Neuronal stem cell (in vitro differentiated cells): ENCODE measurements at regions not wholly inside any gene's neighbourhood (a gene's known extent, or its start where the extent isn't known, plus 50 kb on each side); places are given as distances from the start of the nearest gene placed in this dataset.
A peak's percentile ranks its signal among the peaks of the same experiment; 100 is the strongest.

Experiments
- DNase-seq: peaks from one replicate; pipeline ENCODE4 v3.0.0-alpha.2; 2013; ENCODE audit warnings: low spot score
- H2AFZ ChIP-seq: one replicate; pipeline ENCODE4 v1.6.1; 2013; ENCODE audit warnings: mild to moderate bottlenecking, low read length, inconsistent platforms
- H2AK5ac ChIP-seq: 2 replicates; pipeline ENCODE4 v1.6.1; 2013; ENCODE audit warnings: low read depth, mild to moderate bottlenecking, inconsistent platforms, low read length, moderate library complexity, mixed read lengths
- H2BK120ac ChIP-seq: 2 replicates; pipeline ENCODE4 v1.6.1; 2013; ENCODE audit warnings: low read depth, mild to moderate bottlenecking, inconsistent platforms, low read length, moderate library complexity, mixed read lengths
- H2BK12ac ChIP-seq: one replicate; pipeline ENCODE4 v1.6.1; 2013; ENCODE audit warnings: low read length, inconsistent platforms
- H2BK15ac ChIP-seq: 2 replicates; pipeline ENCODE4 v1.6.1; 2013; ENCODE audit warnings: mild to moderate bottlenecking, low read length, inconsistent platforms, mixed read lengths
- H2BK5ac ChIP-seq: one replicate; pipeline ENCODE4 v1.6.1; 2013; ENCODE audit warnings: inconsistent platforms, mild to moderate bottlenecking, low read length, moderate library complexity
- H3K14ac ChIP-seq: one replicate; pipeline ENCODE4 v1.6.1; 2013; ENCODE audit warnings: low read length, inconsistent platforms
- H3K18ac ChIP-seq: 2 replicates; pipeline ENCODE4 v1.6.1; 2013; ENCODE audit warnings: low read length, inconsistent platforms
- H3K23ac ChIP-seq: 2 replicates; pipeline ENCODE4 v1.6.1; 2013; ENCODE audit warnings: low read depth, mild to moderate bottlenecking, mixed read lengths, low read length, inconsistent platforms; ENCODE audit not compliant: poor library complexity
- H3K27ac ChIP-seq: replicated peaks from 3 replicates; pipeline ENCODE4 v1.5.1; 2013; ENCODE audit warnings: low read length, inconsistent platforms
- H3K27me3 ChIP-seq, 3 experiments: 2 replicates each; pipeline ENCODE4 v1.6.1; 2013; ENCODE audit warnings: low read length in 3 of 3, mild to moderate bottlenecking in 2 of 3, inconsistent platforms in 1 of 3, low read depth in 1 of 3, mixed read lengths in 1 of 3, moderate library complexity in 1 of 3; ENCODE audit not compliant: control insufficient read depth in 3 of 3, insufficient read depth in 3 of 3
- H3K36me3 ChIP-seq, 2 donors: replicated peaks in 1 of 2; 2 replicates each; pipeline ENCODE4 v1.6.1; 2013; ENCODE audit warnings: low read length in 2 of 2; ENCODE audit not compliant: control insufficient read depth in 2 of 2, insufficient read depth in 2 of 2
- H3K4ac ChIP-seq: 2 replicates; pipeline ENCODE4 v1.6.1; 2013; ENCODE audit warnings: inconsistent platforms, mild to moderate bottlenecking, low read length, moderate library complexity
- H3K4me1 ChIP-seq, 2 donors: 1 replicate in 1 of 2; 2 replicates in 1 of 2; pipeline ENCODE4 v1.6.1; 2013; ENCODE audit warnings: low read length in 2 of 2, low read depth in 1 of 2; ENCODE audit not compliant: control insufficient read depth in 2 of 2, insufficient read depth in 1 of 2
- H3K4me2 ChIP-seq: one replicate; pipeline ENCODE4 v1.6.1; 2013; ENCODE audit warnings: mild to moderate bottlenecking, low read length, inconsistent platforms; ENCODE audit not compliant: insufficient read depth, poor library complexity, severe bottlenecking
- H3K4me3 ChIP-seq, 2 donors: 2 replicates each; pipeline ENCODE4 v1.5.1; 2013; ENCODE audit warnings: low read length in 2 of 2, mild to moderate bottlenecking in 2 of 2, inconsistent platforms in 1 of 2, moderate library complexity in 1 of 2
- H3K79me1 ChIP-seq: one replicate; pipeline ENCODE4 v1.6.1; 2013; ENCODE audit warnings: low read depth, mild to moderate bottlenecking, inconsistent platforms, low read length, moderate library complexity
- H3K9ac ChIP-seq: one replicate; pipeline ENCODE4 v1.6.1; 2013; ENCODE audit warnings: mild to moderate bottlenecking, low read depth, low read length, inconsistent platforms; ENCODE audit not compliant: poor library complexity
- H3K9me3 ChIP-seq, 2 donors: replicated peaks in 1 of 2; 2 replicates each; pipeline versions ENCODE3 to v1.6.1; 2013; ENCODE audit warnings: low read length in 2 of 2, mild to moderate bottlenecking in 2 of 2, inconsistent platforms in 1 of 2, low read depth in 1 of 2, mixed read lengths in 1 of 2, moderate library complexity in 1 of 2; ENCODE audit not compliant: control insufficient read depth in 2 of 2, insufficient read depth in 1 of 2
- H4K8ac ChIP-seq: one replicate; pipeline ENCODE4 v1.6.1; 2013; ENCODE audit warnings: low read depth, mild to moderate bottlenecking, inconsistent platforms, low read length, moderate library complexity
- H4K91ac ChIP-seq: one replicate; pipeline ENCODE4 v1.6.1; 2013; ENCODE audit warnings: low read length, low read depth, mild to moderate bottlenecking, inconsistent platforms; ENCODE audit not compliant: poor library complexity
- WGBS, 2 donors: extraction: QIAGEN DNeasy Blood & Tissue Kit; methylation state at CpG; one replicate each; pipeline ENCODE4 v1.1.7; 2013; ENCODE audit warnings: missing lambda C conversion rate in 2 of 2, mixed read lengths in 1 of 2; ENCODE audit not compliant: insufficient read length in 2 of 2, insufficient replicate concordance in 1 of 2; ENCODE audit errors: extremely low coverage in 2 of 2; 5-methylcytosine and 5-hydroxymethylcytosine counted together

- Histone ChIP-seq H3K9ac (no peak overlapping the region), H3K9me3 (no peaks in the 10 kb centered on the region), H2AK5ac (no peak overlapping the region), H3K4me1 (peaks cover 0 to 1% of the 10 kb centered on the region in 2 donors), H2BK12ac (no peak overlapping the region), H3K27me3 (no peaks in the 10 kb centered on the region), H2BK15ac (no peak overlapping the region), H4K91ac (no peak overlapping the region), H2AFZ (no peak overlapping the region), H3K4me3 (no peak overlapping the region), H2BK120ac (no peak overlapping the region), H2BK5ac (no peak overlapping the region), H3K36me3 (no peaks in the 10 kb centered on the region), H3K4me2 (no peak overlapping the region), H3K4ac (no peak overlapping the region), H3K14ac (no peak overlapping the region), H3K27ac (no peak overlapping the region), H4K8ac (no peak overlapping the region), H3K18ac (no peak overlapping the region), H3K79me1 (peaks cover 2% of the 10 kb centered on the region), H3K23ac (no peak overlapping the region)
- no peak for DNase-seq
- no CpG with 5 or more reads among the region's 1 CpG for whole genome bisulfite sequencing, 2 donors
Observed at GRCh38 chr6:10081957-10082356, 332.9 kb downstream of the TFAP2A start.

DNA sequence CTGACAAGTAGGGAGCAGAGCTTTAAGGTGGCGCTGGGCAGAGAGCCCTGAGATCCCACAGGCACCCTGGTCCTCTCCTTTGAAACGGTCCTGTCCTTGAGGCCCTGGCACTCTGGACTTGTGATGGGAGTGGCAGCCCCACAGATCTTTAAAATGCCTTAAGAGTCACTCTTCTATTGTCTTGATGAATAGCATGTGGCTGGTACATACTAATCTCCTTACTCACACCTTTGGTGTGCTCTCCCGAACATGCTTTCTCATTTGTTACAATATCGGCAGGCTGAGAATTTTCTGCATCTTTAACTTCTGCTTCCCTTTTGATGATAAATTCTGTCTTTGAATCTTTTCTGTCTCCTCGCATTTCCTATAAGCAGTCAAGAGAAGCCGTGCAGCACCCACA, 333.8 kb downstream of the TFAP2A start:
- no peak overlapping the region for H2BK120ac ChIP-seq
- H3K27me3 ChIP-seq, result no peaks in the 10 kb centered on the region
- H2BK15ac ChIP-seq, result no peak overlapping the region
- DNase-seq, result no peak
- H4K8ac ChIP-seq, result no peak overlapping the region
- no peaks in the 10 kb centered on the region for H3K9me3 ChIP-seq
- no peak overlapping the region for H2BK12ac ChIP-seq
- H2BK5ac ChIP-seq, result no peak overlapping the region
- WGBS, 2 donors, result no CpG with 5 or more reads among the region's 6 CpGs
- H3K23ac ChIP-seq, result no peak overlapping the region
- H3K27ac ChIP-seq, result no peak overlapping the region
- H2AK5ac ChIP-seq, result no peak overlapping the region
- H3K14ac ChIP-seq, result no peak overlapping the region
- H3K4me2 ChIP-seq, result no peak overlapping the region
- H3K4me1 ChIP-seq, result peaks cover 0 to 1% of the 10 kb centered on the region in 2 donors
- no peak overlapping the region for H3K4me3 ChIP-seq
- no peak overlapping the region for H3K9ac ChIP-seq
- H3K18ac ChIP-seq, result peak overlapping the region; percentile 67
- no peaks in the 10 kb centered on the region for H3K36me3 ChIP-seq
- H2AFZ ChIP-seq, result no peak overlapping the region
- no peak overlapping the region for H3K4ac ChIP-seq
- no peak overlapping the region for H4K91ac ChIP-seq
- peaks cover 2% of the 10 kb centered on the region for H3K79me1 ChIP-seq

DNA sequence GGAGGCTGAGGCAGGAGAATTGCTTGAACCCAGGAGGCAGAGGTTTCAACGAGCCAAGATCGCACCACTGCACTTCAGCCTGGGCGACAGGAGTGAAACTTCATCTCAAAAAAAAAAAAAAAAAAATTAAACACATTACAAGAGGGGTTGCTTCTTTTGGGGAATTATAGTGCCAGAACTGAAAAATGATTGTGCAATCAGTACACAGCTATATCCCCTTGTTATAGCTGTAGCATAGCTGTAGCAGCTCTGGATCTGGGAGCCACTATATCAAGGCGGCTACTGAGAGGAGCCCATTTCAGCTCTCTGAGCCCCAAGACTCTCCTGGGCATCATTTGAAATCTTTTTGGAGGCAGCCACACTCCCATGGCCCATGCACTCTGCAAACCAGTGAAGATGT, 334.3 kb downstream of the TFAP2A start:
- no CpG with 5 or more reads among the region's 4 CpGs for WGBS, 2 donors
- Histone ChIP-seq H4K91ac (no peak overlapping the region), H3K27me3 (no peaks in the 10 kb centered on the region), H2BK120ac (no peak overlapping the region), H2BK5ac (no peak overlapping the region), H2BK12ac (no peak overlapping the region), H3K23ac (no peak overlapping the region), H3K4me3 (no peak overlapping the region), H3K4me1 (peaks cover 0 to 1% of the 10 kb centered on the region in 2 donors), H2BK15ac (no peak overlapping the region), H3K9ac (no peak overlapping the region), H3K9me3 (no peaks in the 10 kb centered on the region), H2AK5ac (no peak overlapping the region), H3K79me1 (peaks cover 2% of the 10 kb centered on the region), H3K4me2 (no peak overlapping the region), H4K8ac (no peak overlapping the region), H3K18ac (no peak overlapping the region), H3K36me3 (no peaks in the 10 kb centered on the region), H3K14ac (no peak overlapping the region), H3K4ac (no peak overlapping the region), H3K27ac (no peak overlapping the region), H2AFZ (no peak overlapping the region)
- DNase-seq, result no peak

- no peak for DNase-seq
- Histone ChIP-seq H4K91ac (no peak overlapping the region), H3K9ac (no peak overlapping the region), H3K4me1 (peaks cover 0 to 1% of the 10 kb centered on the region in 2 donors), H3K4ac (no peak overlapping the region), H3K27ac (no peak overlapping the region), H3K36me3 (no peaks in the 10 kb centered on the region), H3K4me2 (no peak overlapping the region), H2BK12ac (no peak overlapping the region), H3K9me3 (no peaks in the 10 kb centered on the region), H2BK15ac (no peak overlapping the region), H2AK5ac (no peak overlapping the region), H2BK120ac (no peak overlapping the region), H3K27me3 (no peaks in the 10 kb centered on the region), H3K14ac (no peak overlapping the region), H4K8ac (no peak overlapping the region), H3K79me1 (peaks cover 2% of the 10 kb centered on the region), H3K18ac (no peak overlapping the region), H3K4me3 (no peak overlapping the region), H2AFZ (no peak overlapping the region), H2BK5ac (no peak overlapping the region), H3K23ac (no peak overlapping the region)
- WGBS, 2 donors, result no CpG with 5 or more reads among the region's 6 CpGs
Observed at GRCh38 chr6:10078581-10078980, 336.3 kb downstream of the TFAP2A start.
